Neural crest cell (in vitro differentiated cells): ENCODE measurements at regions not wholly inside any gene's neighbourhood (a gene's known extent, or its start where the extent isn't known, plus 50 kb on each side); places are given as distances from the start of the nearest gene placed in this dataset.

Source experiments
- DNase-seq: peaks from one replicate; pipeline ENCODE4 v3.0.0; 2021; ENCODE audit warnings: low read depth, mixed read lengths, low spot score
- H3K27ac Mint-ChIP-seq: one replicate; pipeline ENCODE4 v1.8.0; 2021; ENCODE audit warnings: mild to moderate bottlenecking, mixed read lengths; ENCODE audit not compliant: unreplicated experiment
- H3K27me3 Mint-ChIP-seq: 2 replicates; pipeline ENCODE4 v1.8.0; 2021; ENCODE audit warnings: low read depth, mild to moderate bottlenecking, mixed read lengths
- H3K36me3 Mint-ChIP-seq: 2 replicates; pipeline ENCODE4 v1.8.0; 2021; ENCODE audit warnings: low read depth, mild to moderate bottlenecking, mixed read lengths
- H3K4me1 Mint-ChIP-seq: 2 replicates; pipeline ENCODE4 v1.8.0; 2021; ENCODE audit warnings: mixed read lengths
- H3K4me3 Mint-ChIP-seq: one replicate; pipeline ENCODE4 v1.8.0; 2021; ENCODE audit warnings: mild to moderate bottlenecking, mixed read lengths
- H3K9me3 Mint-ChIP-seq: 2 replicates; pipeline ENCODE4 v1.8.0; 2021; ENCODE audit warnings: mixed read lengths
- CTCF ChIP-seq: fragments of 200-600 bp; sonication (generic); conservative IDR thresholded peaks from 2 replicates; pipeline ENCODE4 v1.5.0; 2021; ENCODE audit warnings: antibody characterized with exemption, mild to moderate bottlenecking

GRCh38 chr10:110358278-110358677 lies 53.6 kb upstream of the SMNDC1 start:
- no peak for TF ChIP-seq CTCF
- no peaks in the 10 kb centered on the region for H3K36me3 Mint-ChIP-seq
- DNase-seq, result no peak
- H3K9me3 Mint-ChIP-seq, result no peaks in the 10 kb centered on the region
- H3K27me3 Mint-ChIP-seq, result peaks cover 12% of the 10 kb centered on the region
- no peak overlapping the region for H3K27ac Mint-ChIP-seq
- no peak overlapping the region for H3K4me3 Mint-ChIP-seq
- peaks cover 13% of the 10 kb centered on the region for H3K4me1 Mint-ChIP-seq

GRCh38 chr10:110358869-110359629 lies 54.3 kb upstream of the SMNDC1 start:
- no peak for DNase-seq
- no peak for TF ChIP-seq CTCF
- Mint-ChIP-seq H3K27me3 (peaks cover 8% of the 10 kb centered on the region), H3K36me3 (no peaks in the 10 kb centered on the region), H3K27ac (peak overlapping the region; percentile 66), H3K4me1 (peaks cover 14% of the 10 kb centered on the region), H3K4me3 (no peak overlapping the region), H3K9me3 (no peaks in the 10 kb centered on the region)

- no peaks in the 10 kb centered on the region for H3K9me3 Mint-ChIP-seq
- H3K4me1 Mint-ChIP-seq, result peaks cover 9% of the 10 kb centered on the region
- TF ChIP-seq CTCF, result no peak
- no peak overlapping the region for H3K27ac Mint-ChIP-seq
- H3K27me3 Mint-ChIP-seq, result peaks cover 5% of the 10 kb centered on the region
- DNase-seq, result no peak
- H3K36me3 Mint-ChIP-seq, result no peaks in the 10 kb centered on the region
- no peak overlapping the region for H3K4me3 Mint-ChIP-seq
These were observed 56.2 kb upstream of the SMNDC1 start for GRCh38 chr10:110360857-110361474.

- no peaks in the 10 kb centered on the region for H3K36me3 Mint-ChIP-seq
- DNase-seq, result no peak
- peak overlapping the region; percentile 1 for H3K27ac Mint-ChIP-seq
- H3K4me3 Mint-ChIP-seq, result no peak overlapping the region
- peaks cover 5% of the 10 kb centered on the region for H3K27me3 Mint-ChIP-seq
- H3K9me3 Mint-ChIP-seq, result no peaks in the 10 kb centered on the region
- H3K4me1 Mint-ChIP-seq, result peaks cover 9% of the 10 kb centered on the region
- TF ChIP-seq CTCF, result no peak
These were observed 57.2 kb upstream of the SMNDC1 start for GRCh38 chr10:110361800-110362456.

- H3K4me3 Mint-ChIP-seq, result no peak overlapping the region
- H3K27me3 Mint-ChIP-seq, result peaks cover 5% of the 10 kb centered on the region
- H3K27ac Mint-ChIP-seq, result peak overlapping the region; percentile 39
- no peaks in the 10 kb centered on the region for H3K9me3 Mint-ChIP-seq
- DNase-seq, result no peak
- H3K36me3 Mint-ChIP-seq, result no peaks in the 10 kb centered on the region
- TF ChIP-seq CTCF, result no peak
- peaks cover 9% of the 10 kb centered on the region for H3K4me1 Mint-ChIP-seq
These were observed 59.1 kb upstream of the SMNDC1 start for GRCh38 chr10:110363572-110364411.
